DND-41 (cell line): ENCODE measurements at regions not wholly inside any gene's neighbourhood (a gene's known extent, or its start where the extent isn't known, plus 50 kb on each side); places are given as distances from the start of the nearest gene placed in this dataset.

ENCODE experiments used
- ATAC-seq: fragments of 200-7000 bp; cut with Tn5 transposase; 3 replicates; pipeline ENCODE4 v1.9.1; 2021; ENCODE audit warnings: low read depth; ENCODE audit not compliant: insufficient read depth
- DNase-seq: peaks from one replicate; pipeline ENCODE4 v3.0.0-alpha.2; 2020
- H2AFZ ChIP-seq: 2 replicates; pipeline ENCODE4 v1.6.0; 2012; ENCODE audit warnings: low read depth, low read length
- H3K27ac ChIP-seq: 2 replicates; pipeline ENCODE4 v1.5.1; 2012; ENCODE audit warnings: low read length, inconsistent platforms
- H3K27me3 ChIP-seq: fragments of 200-600 bp; sonication (generic); 2 replicates; pipeline ENCODE4 v1.6.0; 2012; ENCODE audit warnings: low read length, mild to moderate bottlenecking, inconsistent platforms; ENCODE audit not compliant: insufficient read depth, poor library complexity
- H3K36me3 ChIP-seq: 2 replicates; pipeline ENCODE4 v1.5.1; 2012; ENCODE audit warnings: low read length, inconsistent platforms; ENCODE audit not compliant: insufficient read depth
- H3K4me1 ChIP-seq: 2 replicates; pipeline ENCODE4 v1.5.1; 2012; ENCODE audit warnings: mild to moderate bottlenecking, low read length; ENCODE audit not compliant: insufficient read depth
- H3K4me2 ChIP-seq: 2 replicates; pipeline ENCODE4 v1.6.0; 2012; ENCODE audit warnings: mild to moderate bottlenecking, moderate library complexity, low read length, inconsistent platforms; ENCODE audit not compliant: insufficient read depth
- H3K4me3 ChIP-seq, 2 experiments: fragments of 200-600 bp in 1 of 2; shearing (Covaris generic) in 1 of 2; 2 replicates each; pipeline ENCODE4 v1.5.1; 2012 to 2016; ENCODE audit warnings: inconsistent platforms in 2 of 2, low read length in 2 of 2, mild to moderate bottlenecking in 2 of 2, low read depth in 1 of 2, moderate library complexity in 1 of 2
- H3K79me2 ChIP-seq: 2 replicates; pipeline ENCODE4 v1.6.0; 2012; ENCODE audit warnings: low read length, inconsistent platforms; ENCODE audit not compliant: insufficient read depth
- H3K9ac ChIP-seq: 2 replicates; pipeline ENCODE4 v1.6.0; 2012; ENCODE audit warnings: low read depth, mild to moderate bottlenecking, inconsistent platforms, low read length, moderate library complexity
- H3K9me3 ChIP-seq: 2 replicates; pipeline ENCODE4 v1.5.1; 2012; ENCODE audit warnings: low read length, moderate library complexity, mild to moderate bottlenecking, inconsistent platforms; ENCODE audit not compliant: insufficient read depth, severe bottlenecking
- H4K20me1 ChIP-seq: 2 replicates; pipeline ENCODE4 v1.6.0; 2012; ENCODE audit warnings: low read length; ENCODE audit not compliant: insufficient read depth
- EZH2 ChIP-seq: IDR thresholded peaks from 3 replicates; pipeline ENCODE4 v1.6.1; 2012; ENCODE audit warnings: borderline replicate concordance, low read depth, mild to moderate bottlenecking, moderate library complexity, low read length, inconsistent platforms; ENCODE audit not compliant: severe bottlenecking
- TF ChIP-seq, protein P1 (sequence below): IDR thresholded peaks from 2 replicates; pipeline ENCODE4 v1.5.1; 2012; ENCODE audit warnings: borderline replicate concordance, low read length, moderate library complexity, mild to moderate bottlenecking; ENCODE audit not compliant: poor library complexity, severe bottlenecking; ENCODE audit errors: extremely low read depth

DNA sequence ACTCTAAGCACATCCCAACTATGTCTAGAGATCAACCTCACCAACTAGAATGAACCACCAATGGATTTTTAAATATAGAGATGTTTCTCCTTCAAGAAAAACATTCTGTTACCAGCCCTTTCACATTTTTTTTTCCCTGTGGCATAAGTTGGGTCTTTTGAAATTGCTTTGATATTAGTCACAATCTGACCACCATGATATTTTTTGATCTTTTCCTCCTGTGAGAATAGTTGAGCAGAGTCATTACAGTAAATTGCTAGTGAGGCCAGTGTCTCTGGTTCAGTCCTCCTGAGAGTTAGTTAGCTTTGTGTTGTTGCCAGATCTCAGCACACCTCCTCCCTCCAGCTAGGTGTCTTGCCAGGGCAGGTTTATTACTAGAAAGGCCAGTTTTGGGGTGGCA is 79.7 kb upstream of the MYLIP start:
- no peaks in the 10 kb centered on the region for H3K36me3 ChIP-seq
- no peaks in the 10 kb centered on the region for H3K79me2 ChIP-seq
- H4K20me1 ChIP-seq: no peaks in the 10 kb centered on the region
- H3K4me3 ChIP-seq: no peak overlapping the region
- H3K9me3 ChIP-seq: no peaks in the 10 kb centered on the region
- ATAC-seq (no peak), DNase-seq (no peak)
- no peak overlapping the region for H3K27ac ChIP-seq
- no peaks in the 10 kb centered on the region for H3K27me3 ChIP-seq
- H3K4me2 ChIP-seq: no peak overlapping the region
- no peak overlapping the region for H3K9ac ChIP-seq
- H3K4me1 ChIP-seq: no peaks in the 10 kb centered on the region
- no peak overlapping the region for H2AFZ ChIP-seq
- TF ChIP-seq, protein P1, sequence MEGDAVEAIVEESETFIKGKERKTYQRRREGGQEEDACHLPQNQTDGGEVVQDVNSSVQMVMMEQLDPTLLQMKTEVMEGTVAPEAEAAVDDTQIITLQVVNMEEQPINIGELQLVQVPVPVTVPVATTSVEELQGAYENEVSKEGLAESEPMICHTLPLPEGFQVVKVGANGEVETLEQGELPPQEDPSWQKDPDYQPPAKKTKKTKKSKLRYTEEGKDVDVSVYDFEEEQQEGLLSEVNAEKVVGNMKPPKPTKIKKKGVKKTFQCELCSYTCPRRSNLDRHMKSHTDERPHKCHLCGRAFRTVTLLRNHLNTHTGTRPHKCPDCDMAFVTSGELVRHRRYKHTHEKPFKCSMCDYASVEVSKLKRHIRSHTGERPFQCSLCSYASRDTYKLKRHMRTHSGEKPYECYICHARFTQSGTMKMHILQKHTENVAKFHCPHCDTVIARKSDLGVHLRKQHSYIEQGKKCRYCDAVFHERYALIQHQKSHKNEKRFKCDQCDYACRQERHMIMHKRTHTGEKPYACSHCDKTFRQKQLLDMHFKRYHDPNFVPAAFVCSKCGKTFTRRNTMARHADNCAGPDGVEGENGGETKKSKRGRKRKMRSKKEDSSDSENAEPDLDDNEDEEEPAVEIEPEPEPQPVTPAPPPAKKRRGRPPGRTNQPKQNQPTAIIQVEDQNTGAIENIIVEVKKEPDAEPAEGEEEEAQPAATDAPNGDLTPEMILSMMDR: no peak
- TF ChIP-seq EZH2: no peak

DNA sequence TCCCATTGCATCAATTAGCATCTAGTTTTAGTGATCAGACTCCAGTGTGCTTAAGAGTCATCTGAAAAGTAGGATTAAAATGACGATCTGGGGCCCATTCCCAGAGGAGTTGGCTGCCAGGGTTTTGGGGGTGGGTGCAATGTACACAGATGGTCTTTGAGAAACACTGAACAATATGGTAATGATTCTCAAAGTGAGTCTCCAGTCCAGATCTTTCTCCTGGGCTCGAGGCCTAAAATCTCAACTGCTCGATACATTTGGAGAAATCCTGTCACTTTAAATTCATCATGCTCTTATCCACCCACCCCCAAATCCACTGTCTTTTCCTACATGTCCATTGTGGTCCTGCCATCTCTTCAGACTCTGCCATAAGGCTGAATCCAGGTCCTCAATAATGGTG is 80.7 kb upstream of the MYLIP start:
- H3K9me3 ChIP-seq: no peaks in the 10 kb centered on the region
- no peak overlapping the region for H3K27ac ChIP-seq
- H3K4me1 ChIP-seq: no peaks in the 10 kb centered on the region
- no peak overlapping the region for H3K9ac ChIP-seq
- H4K20me1 ChIP-seq: no peaks in the 10 kb centered on the region
- TF ChIP-seq, protein P1: no peak
- TF ChIP-seq EZH2: no peak
- DNase-seq (no peak), ATAC-seq (no peak)
- no peak overlapping the region for H3K4me3 ChIP-seq
- no peak overlapping the region for H2AFZ ChIP-seq
- H3K27me3 ChIP-seq: no peaks in the 10 kb centered on the region
- no peaks in the 10 kb centered on the region for H3K36me3 ChIP-seq
- H3K4me2 ChIP-seq: no peak overlapping the region
- H3K79me2 ChIP-seq: no peaks in the 10 kb centered on the region

DNA sequence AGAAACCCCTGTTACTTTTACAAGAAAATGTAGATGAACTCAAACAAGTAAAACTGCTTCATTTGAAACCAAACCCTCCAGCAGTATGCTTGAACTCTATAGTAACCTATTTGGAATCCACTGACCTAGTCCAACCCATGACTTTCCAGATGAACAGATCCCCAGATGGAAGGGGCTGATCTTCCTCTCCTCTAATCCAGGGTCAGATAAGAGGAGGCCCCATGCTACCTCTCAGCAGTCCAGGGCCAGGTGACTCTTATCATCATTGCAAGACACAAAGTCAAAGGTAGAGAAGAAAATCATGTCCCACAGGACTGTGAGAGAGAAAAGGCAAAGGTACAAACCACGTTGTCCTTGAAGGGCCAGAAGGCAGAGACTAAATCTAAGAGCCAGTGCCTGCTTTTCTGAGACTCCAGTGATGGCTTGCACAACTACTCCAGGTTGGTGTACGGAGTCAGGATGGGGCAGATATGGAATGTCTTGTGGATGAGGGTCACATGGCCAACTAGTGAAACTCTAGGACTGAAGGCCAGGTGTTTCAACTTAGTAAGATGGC is 81.4 kb upstream of the MYLIP start:
- H4K20me1 ChIP-seq: no peaks in the 10 kb centered on the region
- no peak overlapping the region for H3K27ac ChIP-seq
- H3K9ac ChIP-seq: no peak overlapping the region
- H3K4me3 ChIP-seq: no peak overlapping the region
- H3K4me1 ChIP-seq: no peaks in the 10 kb centered on the region
- no peak overlapping the region for H2AFZ ChIP-seq
- DNase-seq (no peak), ATAC-seq (no peak)
- H3K79me2 ChIP-seq: no peaks in the 10 kb centered on the region
- no peak overlapping the region for H3K4me2 ChIP-seq
- no peak for TF ChIP-seq EZH2
- TF ChIP-seq, protein P1: no peak
- no peaks in the 10 kb centered on the region for H3K9me3 ChIP-seq
- no peaks in the 10 kb centered on the region for H3K27me3 ChIP-seq
- H3K36me3 ChIP-seq: no peaks in the 10 kb centered on the region

DNA sequence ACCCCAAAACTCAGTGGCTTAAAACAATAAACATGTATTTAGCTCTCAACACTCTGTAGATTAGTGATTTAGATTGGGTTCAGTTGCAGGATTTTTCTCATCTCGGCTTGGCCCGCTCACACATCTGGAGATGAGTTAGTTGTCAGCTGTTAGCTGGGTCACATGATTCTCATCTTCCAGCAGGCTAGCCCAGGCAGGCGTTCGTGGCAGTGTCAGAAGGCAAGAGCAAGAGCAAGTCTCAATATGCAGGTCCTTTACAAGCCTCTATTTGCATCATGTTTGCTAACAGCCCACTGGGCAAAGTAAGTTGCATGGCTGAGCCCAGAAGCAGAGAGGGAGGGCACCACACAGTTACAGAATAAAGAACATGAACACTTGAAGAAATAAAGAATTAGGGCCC is 83.6 kb upstream of the MYLIP start:
- Histone ChIP-seq H3K27me3 (no peaks in the 10 kb centered on the region), H2AFZ (no peak overlapping the region), H3K79me2 (no peaks in the 10 kb centered on the region), H3K4me2 (no peak overlapping the region), H3K36me3 (no peaks in the 10 kb centered on the region), H3K27ac (no peak overlapping the region), H4K20me1 (no peaks in the 10 kb centered on the region), H3K9ac (no peak overlapping the region), H3K9me3 (no peaks in the 10 kb centered on the region), H3K4me1 (no peaks in the 10 kb centered on the region), H3K4me3 (no peak overlapping the region)
- DNase-seq (no peak), ATAC-seq (no peak)
- TF ChIP-seq, protein P1: no peak
- TF ChIP-seq EZH2: no peak
